OCI-LY7 (cell line): ENCODE measurements at regions not wholly inside any gene's neighbourhood (a gene's known extent, or its start where the extent isn't known, plus 50 kb on each side); places are given as distances from the start of the nearest gene placed in this dataset.

Experiments used
- BruUV-seq: library from RNA; stranded (reverse); fragments of 400-500 nt; replicated peaks from 2 replicates; lab custom pipeline; 2021; lab: Mats Ljungman, UMichigan
- CTCF ChIA-PET: fragments of 300-600 bp; sonication (Branson Sonifier 250); formaldehyde crosslinking; loops from one replicate; lab custom pipeline; 2022; ENCODE audit warnings: antibody characterized with exemption; ENCODE audit not compliant: unreplicated experiment; lab: Charles Lee
- POLR2A ChIA-PET: fragments of 300-600 bp; sonication (Branson Sonifier 250); formaldehyde crosslinking; loops from one replicate; lab custom pipeline; 2022; ENCODE audit warnings: antibody characterized with exemption; lab: Charles Lee
- DNase-seq: peaks from one replicate; pipeline ENCODE4 v3.0.0-alpha.2; 2015; ENCODE audit warnings: low spot score
- H2AFZ ChIP-seq: fragments of 200-600 bp; sonication (generic), shearing (Covaris generic); 2 replicates; pipeline ENCODE4 v1.6.1; 2014; ENCODE audit warnings: mild to moderate bottlenecking, antibody characterized with exemption, low read length, moderate library complexity
- H3K27ac ChIP-seq: fragments of 200-600 bp; sonication (generic); 2 replicates; pipeline ENCODE4 v1.5.1; 2014; ENCODE audit warnings: mixed run types, low read depth, mild to moderate bottlenecking, moderate library complexity, low read length, inconsistent platforms; ENCODE audit not compliant: poor library complexity, severe bottlenecking
- H3K36me3 ChIP-seq: fragments of 200-600 bp; sonication (generic); 2 replicates; pipeline ENCODE4 v1.6.1; 2014; ENCODE audit warnings: mild to moderate bottlenecking, antibody characterized with exemption, low read length, moderate library complexity, mixed read lengths; ENCODE audit not compliant: insufficient read depth
- H3K4me1 ChIP-seq: fragments of 200-600 bp; sonication (generic); 2 replicates; pipeline ENCODE4 v1.5.1; 2014; ENCODE audit warnings: mild to moderate bottlenecking, low read length; ENCODE audit not compliant: insufficient read depth, poor library complexity, severe bottlenecking
- H3K4me2 ChIP-seq: fragments of 200-600 bp; sonication (generic); 2 replicates; pipeline ENCODE4 v1.6.1; 2014; ENCODE audit warnings: mild to moderate bottlenecking, low read length
- H3K4me3 ChIP-seq: fragments of 200-600 bp; sonication (generic); 2 replicates; pipeline ENCODE4 v1.5.1; 2014; ENCODE audit warnings: mild to moderate bottlenecking, low read depth, low read length; ENCODE audit not compliant: poor library complexity, severe bottlenecking
- H3K79me2 ChIP-seq: fragments of 200-600 bp; sonication (generic); 2 replicates; pipeline ENCODE4 v1.6.1; 2016; ENCODE audit warnings: low read depth, mild to moderate bottlenecking, low read length, moderate library complexity, mixed read lengths; ENCODE audit not compliant: insufficient read depth
- H3K9me2 ChIP-seq: fragments of 200-600 bp; sonication (generic); 2 replicates; pipeline ENCODE4 v1.6.1; 2016; ENCODE audit warnings: mild to moderate bottlenecking, low read length, mixed read lengths; ENCODE audit not compliant: insufficient read depth
- H3K9me3 ChIP-seq: fragments of 200-600 bp; sonication (generic); 2 replicates; pipeline ENCODE4 v1.6.1; 2014; ENCODE audit warnings: mild to moderate bottlenecking, mixed run types, low read length, mixed read lengths
- H4K20me1 ChIP-seq: fragments of 200-600 bp; sonication (generic); 2 replicates; pipeline ENCODE4 v1.6.1; 2014; ENCODE audit warnings: mild to moderate bottlenecking, antibody characterized with exemption, low read length, moderate library complexity, mixed read lengths; ENCODE audit not compliant: insufficient read depth
- EZH2phosphoT487 ChIP-seq: fragments of 200-600 bp; sonication (generic); IDR thresholded peaks from 2 replicates; pipeline ENCODE4 v1.6.1; 2018; ENCODE audit warnings: low read depth, borderline replicate concordance, mild to moderate bottlenecking, mixed run types, antibody characterized with exemption, low read length, moderate library complexity, mixed read lengths
- intact Hi-C: fragments of 100-400 bp; cut with micrococcal nuclease; formaldehyde crosslinking; loops from one replicate; pipeline ENCODE4 v1.10.0; 2022; ENCODE audit not compliant: unreplicated experiment
- TF ChIP-seq, protein P1 (sequence below): fragments of 200-600 bp; sonication (generic); conservative IDR thresholded peaks from 2 replicates; pipeline ENCODE4 v1.5.1; 2014; ENCODE audit warnings: mild to moderate bottlenecking, antibody characterized with exemption, low read length, moderate library complexity, mixed read lengths

DNA sequence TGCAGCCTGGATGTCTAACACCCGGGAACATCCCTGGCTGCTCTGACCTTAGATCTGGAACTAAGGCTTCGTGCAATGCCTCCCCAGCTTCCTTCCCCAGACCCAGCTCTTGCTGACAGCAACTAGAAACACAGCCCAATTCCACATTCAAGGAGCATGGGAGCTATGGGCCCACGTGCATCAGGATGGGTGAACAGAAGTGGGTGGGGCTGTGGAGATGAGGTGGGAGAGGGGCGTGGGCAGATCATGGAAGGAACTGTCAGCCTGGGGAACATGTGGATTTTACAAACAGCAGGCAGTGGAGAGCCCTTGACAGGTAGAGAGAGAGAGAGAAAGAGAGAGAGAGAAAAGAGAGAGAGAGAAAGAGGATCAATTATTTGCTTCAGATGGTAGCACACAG is 231.6 kb downstream of the MATN1 start:
- DNase-seq: no peak
- Histone ChIP-seq H3K4me1 (no peaks in the 10 kb centered on the region), H3K79me2 (no peaks in the 10 kb centered on the region), H3K27ac (no peak overlapping the region), H3K4me3 (no peak overlapping the region), H3K9me2 (no peaks in the 10 kb centered on the region), H3K4me2 (no peak overlapping the region), H3K36me3 (no peaks in the 10 kb centered on the region), H2AFZ (no peak overlapping the region), H4K20me1 (no peaks in the 10 kb centered on the region), H3K9me3 (no peaks in the 10 kb centered on the region)
- ChIA-PET CTCF (no interaction called here), POLR2A (no interaction called here)
- intact Hi-C loops: no loop called here
- TF ChIP-seq, protein P1, sequence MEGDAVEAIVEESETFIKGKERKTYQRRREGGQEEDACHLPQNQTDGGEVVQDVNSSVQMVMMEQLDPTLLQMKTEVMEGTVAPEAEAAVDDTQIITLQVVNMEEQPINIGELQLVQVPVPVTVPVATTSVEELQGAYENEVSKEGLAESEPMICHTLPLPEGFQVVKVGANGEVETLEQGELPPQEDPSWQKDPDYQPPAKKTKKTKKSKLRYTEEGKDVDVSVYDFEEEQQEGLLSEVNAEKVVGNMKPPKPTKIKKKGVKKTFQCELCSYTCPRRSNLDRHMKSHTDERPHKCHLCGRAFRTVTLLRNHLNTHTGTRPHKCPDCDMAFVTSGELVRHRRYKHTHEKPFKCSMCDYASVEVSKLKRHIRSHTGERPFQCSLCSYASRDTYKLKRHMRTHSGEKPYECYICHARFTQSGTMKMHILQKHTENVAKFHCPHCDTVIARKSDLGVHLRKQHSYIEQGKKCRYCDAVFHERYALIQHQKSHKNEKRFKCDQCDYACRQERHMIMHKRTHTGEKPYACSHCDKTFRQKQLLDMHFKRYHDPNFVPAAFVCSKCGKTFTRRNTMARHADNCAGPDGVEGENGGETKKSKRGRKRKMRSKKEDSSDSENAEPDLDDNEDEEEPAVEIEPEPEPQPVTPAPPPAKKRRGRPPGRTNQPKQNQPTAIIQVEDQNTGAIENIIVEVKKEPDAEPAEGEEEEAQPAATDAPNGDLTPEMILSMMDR: no peak
- TF ChIP-seq EZH2phosphoT487: no peak
- BruUV-seq: no TSS peak

DNA sequence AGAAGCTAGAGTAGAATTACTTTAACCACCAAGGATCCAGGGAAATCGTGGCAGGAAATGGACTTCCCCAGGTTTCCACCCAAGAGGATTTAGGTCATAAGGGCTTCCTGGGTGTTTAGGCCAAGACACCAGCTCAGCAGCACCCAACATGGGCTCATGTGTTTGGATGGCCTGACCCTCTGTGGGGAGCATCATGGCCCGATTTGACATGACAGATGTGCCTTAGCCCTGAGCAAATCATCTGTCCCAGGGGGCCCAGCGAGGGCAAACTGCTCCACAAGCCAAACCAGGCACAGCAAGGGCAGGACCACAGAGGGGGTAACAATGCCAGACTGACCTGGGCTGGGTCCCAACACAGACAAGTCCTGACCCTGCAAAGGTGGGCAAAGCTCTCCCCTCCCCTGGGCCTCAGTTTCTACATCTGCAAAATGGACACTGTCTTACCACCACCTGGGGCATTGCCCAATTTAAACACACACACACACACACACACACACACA is 232.8 kb downstream of the MATN1 start:
- no peak overlapping the region for H3K4me2 ChIP-seq
- TF ChIP-seq EZH2phosphoT487: no peak
- TF ChIP-seq, protein P1: no peak
- intact Hi-C loops: no loop called here

DNA sequence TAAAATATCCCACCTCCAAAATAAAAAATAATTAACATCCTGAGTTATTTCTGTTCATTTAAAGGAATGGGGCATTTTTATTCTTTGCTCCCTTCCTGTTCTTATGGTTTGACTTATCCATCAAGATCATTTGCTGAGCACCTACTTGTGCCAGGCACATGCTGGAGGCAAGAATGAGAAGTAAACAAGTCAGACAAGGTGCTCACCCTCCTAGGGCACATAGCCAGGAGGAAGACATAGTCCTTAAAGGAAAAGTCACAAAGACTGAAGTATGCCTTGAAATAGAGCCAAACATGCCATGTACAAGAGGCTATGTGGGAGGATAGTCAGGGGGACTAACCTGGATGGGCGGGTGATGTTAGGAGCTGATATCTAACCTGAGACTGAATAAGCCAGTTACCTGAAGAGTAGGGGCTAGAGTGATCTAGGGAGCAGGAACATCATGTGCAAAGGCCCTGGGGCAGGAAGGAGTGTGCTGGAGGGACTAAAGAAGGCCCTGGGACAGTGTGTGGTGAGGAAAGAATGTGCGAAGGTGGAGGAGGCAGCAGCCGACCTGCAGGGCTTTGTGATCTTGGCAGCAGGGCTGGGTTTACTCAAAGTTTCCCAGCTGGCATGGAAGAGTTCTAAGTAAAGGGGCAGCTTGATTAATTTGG is 233.5 kb downstream of the MATN1 start:
- intact Hi-C loops: no loop called here

More for the DNA sequence above, 232.8 kb downstream of the MATN1 start:
- no peak overlapping the region for H3K27ac ChIP-seq
- no peaks in the 10 kb centered on the region for H3K9me2 ChIP-seq
- H2AFZ ChIP-seq: no peak overlapping the region
- H3K4me1 ChIP-seq: no peaks in the 10 kb centered on the region
- DNase-seq: no peak
- no peak overlapping the region for H3K4me3 ChIP-seq
- H4K20me1 ChIP-seq: no peaks in the 10 kb centered on the region
- POLR2A ChIA-PET: no interaction called here
- H3K9me3 ChIP-seq: no peaks in the 10 kb centered on the region
- H3K79me2 ChIP-seq: no peaks in the 10 kb centered on the region
- CTCF ChIA-PET: no interaction called here
- no TSS peak for BruUV-seq
- H3K36me3 ChIP-seq: no peaks in the 10 kb centered on the region

More for the DNA sequence above, 233.5 kb downstream of the MATN1 start:
- H3K79me2 ChIP-seq: no peaks in the 10 kb centered on the region
- no peak overlapping the region for H3K4me3 ChIP-seq
- BruUV-seq: no TSS peak
- ChIA-PET POLR2A (no interaction called here), CTCF (interaction anchor here (0.6 kb wide), 1 partner anchor 144 kb away, joined by 3 read pairs; no protein-coding TSS in a partner anchor)
- no peaks in the 10 kb centered on the region for H4K20me1 ChIP-seq
- H3K4me1 ChIP-seq: no peaks in the 10 kb centered on the region
- no peak for TF ChIP-seq EZH2phosphoT487
- TF ChIP-seq, protein P1: no peak
- H3K9me3 ChIP-seq: no peaks in the 10 kb centered on the region
- DNase-seq: no peak
- no peak overlapping the region for H3K4me2 ChIP-seq
- no peaks in the 10 kb centered on the region for H3K36me3 ChIP-seq
- H3K27ac ChIP-seq: no peak overlapping the region
- no peak overlapping the region for H2AFZ ChIP-seq
- H3K9me2 ChIP-seq: no peaks in the 10 kb centered on the region
